ENCODE measurements at regions not wholly inside any gene's neighbourhood (a gene's known extent, or its start where the extent isn't known, plus 50 kb on each side); places are given as distances from the start of the nearest gene placed in this dataset.
"Not testable (repeated sequence)": the region's sequence is repeated elsewhere in the genome, so short reads cannot be mapped to it uniquely, and the experiment has no call there.

DNA sequence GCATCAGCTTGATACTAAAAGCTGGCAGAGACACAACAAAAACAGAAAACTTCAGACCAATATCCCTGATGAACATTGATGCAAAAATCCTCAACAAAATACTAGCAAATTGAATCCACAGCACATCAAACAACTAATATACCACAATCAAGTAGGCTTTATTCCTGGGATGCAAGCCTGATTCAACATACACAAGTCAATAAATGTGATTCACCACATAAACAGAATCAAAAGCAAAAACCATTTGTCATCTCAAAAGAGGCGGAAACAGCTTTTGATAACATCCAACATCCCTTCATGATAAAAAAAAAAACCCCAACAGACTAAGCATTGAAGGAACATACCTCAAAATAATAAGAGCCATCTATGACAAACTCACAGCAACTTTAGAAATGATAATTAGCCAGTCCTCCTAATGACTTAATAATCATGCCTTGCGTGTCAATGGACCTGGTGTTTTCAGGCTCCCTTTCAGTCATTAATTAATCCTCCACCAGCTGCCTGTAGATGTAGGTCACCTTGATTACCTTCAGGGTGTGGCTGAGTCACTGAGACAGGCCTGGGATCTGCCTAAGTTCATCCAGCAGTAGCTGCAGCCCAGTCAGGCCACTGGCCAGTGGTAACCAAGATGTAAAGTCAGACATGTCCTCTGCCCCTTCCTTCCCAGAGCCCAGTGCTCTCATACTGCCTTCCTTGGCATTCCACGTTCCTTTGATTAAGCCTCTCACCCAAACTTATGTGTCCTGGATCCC, 109.8 kb downstream of the EHF start:
- Mint-ChIP-seq H3K4me3 (no peak overlapping the region), H3K27me3 (peaks cover 26% of the 10 kb centered on the region), H3K36me3 (no peaks in the 10 kb centered on the region), H3K9me3 (ENCODE audit: low read depth) (no peaks in the 10 kb centered on the region), H3K4me1 (no peaks in the 10 kb centered on the region), H3K27ac (no peak overlapping the region)
- no peak for ATAC-seq
- CTCF ChIA-PET = interaction anchor here (0.6 kb wide), 1 partner anchor 206 kb away, joined by 3 read pairs; no protein-coding TSS in a partner anchor
- DNase-seq = no peak

DNA sequence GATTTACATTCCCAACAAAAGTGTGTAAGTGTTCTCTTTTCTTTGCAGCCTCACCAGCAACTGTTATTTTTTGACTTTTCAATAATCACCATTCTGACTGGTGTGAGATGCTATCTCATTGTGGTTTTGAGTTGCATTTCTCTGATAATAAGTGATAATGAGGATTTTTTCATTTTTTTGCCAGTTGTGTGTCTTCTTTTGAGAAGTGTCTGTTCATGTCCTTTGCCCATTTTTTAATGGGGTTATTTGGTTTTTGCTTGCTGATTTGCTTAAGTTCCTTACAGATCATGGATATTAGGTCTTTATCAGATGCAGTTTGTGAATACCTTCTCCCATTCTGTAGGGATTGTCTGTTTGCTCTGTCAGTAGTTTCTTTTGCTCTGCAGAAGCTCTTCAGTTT, 107.7 kb downstream of the EHF start:
- Mint-ChIP-seq H3K27ac (no peak overlapping the region), H3K27me3 (peaks cover 24% of the 10 kb centered on the region), H3K4me3 (no peak overlapping the region), H3K4me1 (no peaks in the 10 kb centered on the region), H3K36me3 (no peaks in the 10 kb centered on the region), H3K9me3 (ENCODE audit: low read depth) (peaks cover 2% of the 10 kb centered on the region)
- no peak for DNase-seq
- CTCF ChIA-PET = no interaction called here
- no peak for ATAC-seq

DNA sequence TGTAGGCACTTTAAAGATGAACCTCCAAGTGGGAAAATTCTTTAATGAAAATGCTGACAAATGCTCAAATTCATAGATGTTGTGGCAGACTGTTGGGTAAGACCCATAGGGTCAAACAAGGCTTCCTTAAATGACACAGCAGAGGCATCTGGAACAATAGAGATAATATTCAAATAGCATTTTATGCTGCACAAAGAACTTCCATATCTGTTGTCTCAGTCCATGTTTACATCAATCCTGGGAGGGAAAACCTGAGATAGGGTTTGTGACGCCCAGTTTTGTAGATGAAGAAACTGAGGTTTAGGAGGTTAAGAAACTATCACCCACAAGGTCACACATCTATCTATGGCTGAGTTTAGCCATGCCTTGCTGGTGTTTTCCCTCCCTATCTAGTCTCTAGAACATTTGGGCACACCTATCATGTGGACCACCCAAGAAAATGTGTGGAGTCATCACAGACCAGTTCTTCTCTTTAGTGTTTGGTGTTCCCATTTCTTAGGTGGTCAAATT, 106.4 kb downstream of the EHF start:
- Mint-ChIP-seq H3K36me3 (no peaks in the 10 kb centered on the region), H3K4me3 (no peak overlapping the region), H3K9me3 (ENCODE audit: low read depth) (peaks cover 2% of the 10 kb centered on the region), H3K4me1 (no peaks in the 10 kb centered on the region), H3K27ac (no peak overlapping the region), H3K27me3 (peaks cover 22% of the 10 kb centered on the region)
- CTCF ChIA-PET = no interaction called here
- no peak for ATAC-seq
- DNase-seq = no peak

DNA sequence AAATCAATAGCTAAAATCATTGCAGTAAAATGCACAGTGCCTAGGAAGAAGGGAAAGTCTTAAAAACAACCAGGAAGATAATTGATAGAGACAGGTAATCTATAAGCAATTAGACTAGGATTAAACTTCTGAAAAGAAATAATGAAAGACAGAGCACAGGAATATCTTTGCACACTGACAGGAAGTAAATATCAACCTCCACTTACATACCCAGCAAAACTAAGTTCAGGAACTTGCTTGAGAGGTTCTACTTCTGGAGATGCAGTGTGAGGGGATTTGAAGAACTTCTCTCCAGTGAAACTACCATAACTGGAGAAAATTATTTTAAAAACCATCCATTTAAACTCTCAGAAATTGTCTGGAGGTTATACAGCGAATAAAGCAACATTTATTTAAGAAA, 104.1 kb downstream of the EHF start:
- H3K27me3 Mint-ChIP-seq = peaks cover 25% of the 10 kb centered on the region
- no peak overlapping the region for H3K27ac Mint-ChIP-seq
- ATAC-seq (no peak), DNase-seq (no peak)
- H3K36me3 Mint-ChIP-seq = no peaks in the 10 kb centered on the region
- CTCF ChIA-PET = no interaction called here
- no peaks in the 10 kb centered on the region for H3K4me1 Mint-ChIP-seq
- no peak overlapping the region for H3K4me3 Mint-ChIP-seq
- peaks cover 2% of the 10 kb centered on the region for H3K9me3 Mint-ChIP-seq (ENCODE audit: low read depth)

DNA sequence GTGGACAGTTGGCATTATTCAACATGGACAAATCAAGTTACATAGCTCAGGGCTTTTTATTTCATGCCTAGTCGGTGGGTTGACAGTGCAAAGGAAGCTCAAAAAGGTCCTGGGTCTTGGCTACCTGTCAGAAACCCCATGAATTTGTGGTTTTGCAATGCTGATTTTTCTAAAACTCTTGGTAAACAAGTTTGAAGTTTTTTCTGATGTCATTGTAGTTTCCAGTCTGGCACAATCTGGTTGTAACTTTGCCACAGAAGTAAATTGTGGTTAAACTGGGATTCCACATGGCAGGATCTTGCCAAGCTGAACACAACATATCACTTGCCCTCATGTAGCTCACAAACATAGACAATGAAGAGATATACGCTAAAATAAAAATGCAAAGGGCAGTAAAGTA, 100.8 kb downstream of the EHF start:
- H3K4me3 Mint-ChIP-seq = no peak overlapping the region
- no peaks in the 10 kb centered on the region for H3K36me3 Mint-ChIP-seq
- CTCF ChIA-PET = no interaction called here
- no peaks in the 10 kb centered on the region for H3K4me1 Mint-ChIP-seq
- no peak for DNase-seq
- H3K27me3 Mint-ChIP-seq = peaks cover 12% of the 10 kb centered on the region
- H3K9me3 Mint-ChIP-seq (ENCODE audit: low read depth) = peaks cover 2% of the 10 kb centered on the region
- ATAC-seq = no peak
- no peak overlapping the region for H3K27ac Mint-ChIP-seq

DNA sequence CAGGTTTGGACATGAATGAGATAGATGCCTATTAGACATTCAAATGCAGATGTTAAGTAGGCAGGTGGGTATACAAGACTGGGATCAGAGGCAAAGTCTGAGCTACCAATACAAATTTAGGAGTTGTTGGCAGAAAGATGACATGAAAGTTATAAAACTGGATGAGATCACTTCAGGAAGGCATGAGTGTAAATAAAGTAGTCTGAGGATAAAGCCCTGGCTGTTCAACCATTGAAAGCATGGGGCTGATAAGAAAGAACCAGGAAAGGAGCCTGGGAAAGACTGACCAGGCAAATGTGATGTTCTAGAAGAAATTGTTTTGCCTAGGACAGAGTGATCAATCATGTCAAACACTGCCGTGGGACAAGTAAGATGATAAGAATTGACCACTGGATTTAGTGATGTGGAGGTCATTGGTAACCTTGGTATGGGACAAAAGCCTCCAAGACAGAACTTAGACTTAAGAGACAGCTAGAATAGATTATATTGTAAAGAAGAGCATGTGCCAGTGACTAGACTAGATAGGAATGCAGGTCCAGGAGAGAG, 98.5 kb downstream of the EHF start:
- peaks cover 17% of the 10 kb centered on the region for H3K27me3 Mint-ChIP-seq
- no peaks in the 10 kb centered on the region for H3K36me3 Mint-ChIP-seq
- no peak overlapping the region for H3K27ac Mint-ChIP-seq
- H3K4me1 Mint-ChIP-seq = no peaks in the 10 kb centered on the region
- no peak for DNase-seq
- no peak for ATAC-seq
- H3K9me3 Mint-ChIP-seq (ENCODE audit: low read depth) = peaks cover 2% of the 10 kb centered on the region
- H3K4me3 Mint-ChIP-seq = no peak overlapping the region
- CTCF ChIA-PET = no interaction called here

DNA sequence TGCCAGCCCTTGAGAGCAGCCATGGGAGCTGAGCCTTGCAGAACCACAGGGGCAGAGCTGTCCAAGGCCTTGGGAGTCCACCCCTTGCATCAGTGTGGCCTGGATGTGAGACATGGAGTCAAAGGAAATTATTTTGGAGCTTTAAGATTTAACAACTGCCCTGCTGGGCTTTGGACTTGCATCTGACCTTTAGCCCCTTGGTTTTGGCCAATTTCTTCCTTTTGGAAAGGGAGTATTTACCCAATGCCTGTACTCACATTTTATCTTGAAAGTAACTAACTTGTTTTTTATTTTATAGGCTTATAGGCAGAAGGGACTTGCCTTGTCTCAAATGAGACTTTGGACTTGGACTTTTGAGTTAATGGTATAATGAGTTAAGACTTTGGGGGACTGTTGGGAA, 92.7 kb downstream of the EHF start:
- peaks cover 12% of the 10 kb centered on the region for H3K27me3 Mint-ChIP-seq
- H3K36me3 Mint-ChIP-seq; H3K9me3 Mint-ChIP-seq (ENCODE audit: low read depth); DNase-seq; H3K4me1 Mint-ChIP-seq; H3K4me3 Mint-ChIP-seq; CTCF ChIA-PET; H3K27ac Mint-ChIP-seq; ATAC-seq: not testable (repeated sequence)
